Head of caudate nucleus (tissue), 42 donors: ENCODE measurements at regions not wholly inside any gene's neighbourhood (a gene's known extent, or its start where the extent isn't known, plus 50 kb on each side); places are given as distances from the start of the nearest gene placed in this dataset.

ENCODE experiments used
- DNase-seq, 42 donors: peaks; one replicate each; pipeline versions ENCODE4 v3.0.0 to v3.0.0-alpha.2; 2020 to 2021; ENCODE audit warnings: mixed read lengths in 7 of 42
- intact Hi-C: fragments of 100-400 bp; cut with DNase I; formaldehyde crosslinking; loops from one replicate; pipeline ENCODE4 v1.15.0; 2022

DNA sequence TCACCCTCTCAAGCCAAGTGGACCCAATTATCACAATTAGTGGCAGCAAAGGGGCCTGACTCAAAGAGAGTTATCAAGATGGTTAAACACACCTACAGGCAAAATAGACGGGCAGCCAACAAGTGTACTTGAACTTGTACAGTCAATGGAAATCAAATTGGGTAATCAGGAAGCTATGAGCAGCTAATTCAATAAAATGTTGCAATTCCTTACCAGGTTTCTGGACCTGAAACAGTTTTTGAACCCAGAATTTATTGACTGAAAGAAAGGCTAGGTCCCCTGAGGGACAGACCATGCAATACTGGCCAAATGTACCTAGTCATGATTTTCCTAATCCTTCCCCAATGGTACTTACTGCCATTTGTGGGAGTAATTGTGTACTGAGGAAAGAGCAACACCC is 679.8 kb downstream of the EPM2A start:
- DNase-seq, result no peak
- intact Hi-C loops, result no loop called here

DNA sequence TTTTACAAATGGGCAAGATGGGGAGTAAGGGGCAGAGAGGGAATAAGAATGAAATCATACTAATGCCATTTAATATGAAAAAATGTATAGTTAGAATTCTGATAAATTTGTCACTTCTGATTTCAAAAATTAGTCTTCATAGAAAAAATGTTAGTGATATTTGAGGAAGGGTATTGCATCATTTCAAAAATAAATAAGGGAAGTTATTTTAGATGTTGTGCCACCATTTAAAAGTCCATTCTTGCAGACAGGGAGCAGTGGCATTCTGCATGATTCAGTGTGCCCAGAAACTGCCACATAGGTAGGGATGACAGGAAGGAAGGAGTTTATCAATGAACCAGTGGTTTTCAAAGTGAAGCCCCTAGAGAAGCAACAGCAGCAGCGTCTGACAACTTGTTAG is 674.6 kb downstream of the EPM2A start:
- no peak for DNase-seq
- intact Hi-C loops, result no loop called here

DNA sequence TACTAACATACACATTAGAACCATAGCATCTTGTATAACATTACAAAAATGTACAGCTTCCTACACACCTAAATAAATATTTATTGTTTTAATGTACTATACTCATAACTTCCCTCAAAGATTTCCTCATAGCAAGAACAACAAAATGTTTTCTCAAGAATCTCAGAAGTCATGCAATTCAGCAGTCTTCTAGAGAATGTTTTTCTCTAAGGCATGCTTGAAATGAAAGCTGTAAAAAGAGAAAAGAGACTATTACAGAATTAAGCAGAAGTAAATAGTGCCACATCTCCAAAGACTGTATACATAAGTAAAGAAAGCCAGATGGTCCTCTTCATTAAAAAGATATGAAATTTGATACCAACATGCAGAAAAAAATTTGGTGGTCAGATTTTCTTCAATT is 672.2 kb downstream of the EPM2A start:
- no peak for DNase-seq
- intact Hi-C loops, result no loop called here

DNA sequence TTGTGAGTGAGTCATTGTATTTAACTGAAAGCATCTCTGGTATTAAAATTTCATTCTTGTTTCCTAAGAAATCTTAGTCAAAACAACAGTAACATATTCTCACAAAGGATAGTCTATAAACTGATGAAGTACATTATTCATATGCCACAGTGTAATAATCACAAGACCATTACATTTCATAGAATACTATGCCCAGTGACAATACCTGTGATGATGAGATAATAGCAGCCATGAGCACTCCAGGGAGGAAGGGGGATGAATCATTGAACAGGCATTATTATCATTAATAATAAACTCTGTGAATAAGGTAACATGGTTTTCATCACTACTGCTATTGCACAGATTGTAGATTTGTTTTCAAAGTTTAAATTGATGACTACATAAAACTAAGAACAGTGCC is 667.9 kb downstream of the EPM2A start:
- intact Hi-C loops, result no loop called here
- DNase-seq, result no peak

DNA sequence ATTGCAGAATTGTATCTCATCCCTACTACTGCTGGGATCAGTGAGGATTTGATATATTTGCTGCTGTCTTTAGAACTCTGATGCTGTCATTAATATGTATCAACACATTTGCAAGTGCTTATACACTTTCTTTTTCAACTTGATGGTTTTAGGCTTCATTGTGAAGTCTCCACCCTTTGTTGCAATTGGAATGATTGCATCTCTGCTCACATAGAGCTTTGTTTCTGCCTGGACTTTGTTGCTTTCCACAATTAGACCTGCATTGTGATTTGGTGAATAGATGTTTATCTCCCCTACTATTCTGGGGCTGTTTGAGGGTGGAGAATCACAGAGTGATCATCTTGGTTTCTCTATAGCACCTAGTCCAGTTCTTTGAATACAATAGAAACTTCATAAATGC is 666.7 kb downstream of the EPM2A start:
- intact Hi-C loops, result no loop called here
- no peak for DNase-seq

DNA sequence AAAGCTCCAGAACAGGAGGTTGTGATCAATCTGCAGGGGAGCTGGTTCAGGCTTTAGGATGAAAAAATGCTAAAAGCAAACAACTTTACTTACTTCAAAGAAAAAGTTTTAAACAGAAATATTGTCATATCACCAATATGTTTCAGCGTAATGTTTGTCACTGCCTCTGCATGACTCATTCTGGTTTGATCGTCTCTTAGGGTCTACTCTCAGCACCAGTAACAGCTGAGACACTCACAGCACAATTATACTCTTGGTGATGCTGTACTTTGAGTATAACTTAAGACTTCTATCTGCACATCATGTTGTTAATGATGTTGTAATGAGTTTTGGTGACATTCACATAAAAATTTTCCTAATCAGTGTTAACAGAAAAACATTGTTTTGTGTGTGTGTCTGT is 665.4 kb downstream of the EPM2A start:
- intact Hi-C loops, result no loop called here
- no peak for DNase-seq

DNA sequence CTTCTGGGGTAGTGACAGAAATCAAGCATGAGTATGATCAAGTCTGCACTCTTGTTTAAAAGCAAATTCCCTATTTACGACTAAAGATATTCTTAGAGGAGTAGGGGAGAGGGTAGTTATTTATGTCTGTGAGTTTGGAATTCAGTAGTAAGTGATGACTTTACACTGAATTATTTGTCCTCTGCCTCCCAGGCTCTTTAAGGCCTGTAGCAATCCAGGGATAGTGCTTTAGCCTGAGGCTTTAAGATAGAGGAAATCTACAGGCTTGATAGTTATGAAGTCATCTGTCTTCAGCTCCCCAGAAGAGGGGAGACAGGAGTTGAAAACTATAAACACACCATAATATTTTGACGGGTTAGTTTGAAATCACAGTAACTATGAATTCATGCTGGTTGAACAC is 664.5 kb downstream of the EPM2A start:
- DNase-seq, result no peak
- intact Hi-C loops, result no loop called here

DNA sequence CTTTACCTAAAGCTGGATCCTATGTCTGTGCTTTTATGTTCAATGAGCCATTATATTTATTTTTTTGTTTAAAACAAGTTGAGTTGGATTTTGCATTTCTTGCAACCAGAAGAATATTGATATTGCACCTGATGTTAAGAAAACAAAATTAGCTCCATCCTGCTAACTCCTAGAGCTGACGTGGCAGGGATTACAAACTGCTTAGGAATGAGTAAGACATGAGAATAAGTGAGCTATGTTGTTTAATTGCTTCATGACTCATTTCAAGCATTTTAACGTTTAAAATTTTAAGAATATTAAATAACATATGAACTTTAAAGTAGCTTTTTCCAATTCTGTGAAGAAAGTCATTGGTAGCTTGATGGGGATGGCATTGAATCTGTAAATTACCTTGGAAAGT is 663.5 kb downstream of the EPM2A start:
- peak in 7 of 42 donors; percentile 4 to 49 (median 14) for DNase-seq
- intact Hi-C loops, result no loop called here

DNA sequence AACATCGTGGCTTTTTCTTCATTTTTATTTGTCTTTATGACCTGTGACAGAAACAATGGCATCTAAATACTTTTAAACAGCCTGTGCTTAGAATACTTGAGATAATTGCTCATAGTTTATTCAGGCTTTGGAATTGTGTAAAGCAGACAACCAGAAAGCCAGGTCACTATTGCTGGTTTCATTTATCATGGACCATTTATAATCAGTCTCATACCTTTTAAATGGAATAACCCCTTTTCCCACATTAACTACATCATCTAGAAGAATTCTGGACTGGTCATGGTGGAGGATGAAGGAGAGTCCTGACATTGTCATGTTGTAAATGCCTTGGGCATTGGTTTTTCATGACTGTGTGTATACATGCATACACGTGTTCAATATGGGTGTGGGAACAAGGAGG is 661.5 kb downstream of the EPM2A start:
- intact Hi-C loops, result no loop called here
- DNase-seq, result no peak

DNA sequence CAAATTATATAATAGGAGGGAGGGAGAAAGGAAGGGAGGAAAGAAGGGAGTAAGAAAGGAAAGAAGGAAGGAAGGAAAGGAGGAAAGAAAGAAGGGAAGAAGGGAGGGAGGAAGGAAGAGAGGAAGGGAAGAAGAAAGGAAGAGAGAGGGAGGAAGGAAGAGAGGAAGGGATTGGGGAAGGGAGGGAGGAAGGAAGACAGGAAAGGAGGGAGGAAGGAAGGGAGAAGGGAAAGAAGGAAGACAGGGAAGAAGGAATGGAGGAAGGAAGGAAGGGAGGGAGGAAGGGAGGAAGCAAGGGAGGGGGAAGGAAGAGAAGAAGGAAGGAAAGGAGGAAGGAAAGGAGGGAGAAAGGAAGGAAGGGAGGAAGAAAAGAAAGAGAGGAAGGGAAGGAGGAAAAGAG is 660.5 kb downstream of the EPM2A start:
- intact Hi-C loops, result no loop called here

DNA sequence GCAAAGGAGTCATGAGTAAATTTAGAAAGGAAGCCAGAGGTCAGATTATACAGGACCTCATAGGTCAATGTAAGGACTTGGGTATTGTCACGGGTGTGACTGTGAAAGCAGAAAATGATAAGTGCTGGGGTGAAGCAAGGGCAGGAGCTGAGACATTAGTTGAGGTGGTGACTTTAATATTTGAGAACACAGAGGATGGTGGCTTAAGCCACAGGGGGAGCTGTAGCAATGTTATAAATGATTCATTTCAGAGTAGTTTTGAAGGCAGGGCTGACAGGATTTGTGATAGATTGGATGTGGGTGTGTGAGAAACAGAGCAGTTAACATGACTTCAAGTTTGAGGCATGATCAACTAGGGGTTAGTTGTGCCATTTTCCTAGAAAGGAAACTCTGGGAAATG is 659.9 kb downstream of the EPM2A start:
- peak in 8 of 42 donors; percentile 5 to 43 (median 17) for DNase-seq
- intact Hi-C loops, result no loop called here

More for the DNA sequence above, 660.5 kb downstream of the EPM2A start:
- no peak for DNase-seq

DNA sequence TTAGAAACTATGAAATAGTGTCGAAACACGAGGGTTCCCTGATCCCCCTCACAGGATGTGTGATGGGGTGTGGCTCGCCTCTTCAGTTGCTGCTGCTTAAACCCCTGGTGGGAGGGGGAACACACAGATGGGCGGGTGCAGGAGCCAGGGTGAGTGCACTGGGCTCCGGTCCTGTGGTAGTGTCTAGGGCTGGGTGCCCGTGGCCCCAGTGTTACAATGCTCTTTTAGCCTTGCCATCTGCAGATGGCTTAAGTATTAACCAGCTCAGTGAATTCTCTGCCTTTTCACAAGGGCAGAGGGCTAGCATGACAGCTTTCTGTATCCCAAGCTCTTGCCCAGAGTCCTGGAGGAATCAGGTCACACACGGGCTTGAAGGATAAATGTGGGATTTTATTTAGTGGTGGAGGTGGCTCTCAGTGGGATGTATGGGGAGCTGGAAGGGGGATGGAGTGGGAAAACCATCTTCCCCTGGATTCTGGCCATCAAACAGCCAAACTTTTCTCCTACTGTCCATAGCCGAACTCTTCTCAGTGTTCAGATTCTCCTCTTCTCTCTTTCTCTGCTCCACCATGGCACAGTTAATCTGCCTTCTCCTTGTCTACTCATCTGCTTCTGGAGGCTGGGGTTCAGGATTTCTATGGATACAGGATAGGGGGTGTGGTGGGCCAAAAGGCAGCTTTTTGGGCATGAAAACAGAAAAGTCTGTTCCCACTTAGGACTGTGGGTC is 659.0 kb downstream of the EPM2A start:
- intact Hi-C loops, result no loop called here
- peak in 1 of 42 donors; percentile 6 for DNase-seq

DNA sequence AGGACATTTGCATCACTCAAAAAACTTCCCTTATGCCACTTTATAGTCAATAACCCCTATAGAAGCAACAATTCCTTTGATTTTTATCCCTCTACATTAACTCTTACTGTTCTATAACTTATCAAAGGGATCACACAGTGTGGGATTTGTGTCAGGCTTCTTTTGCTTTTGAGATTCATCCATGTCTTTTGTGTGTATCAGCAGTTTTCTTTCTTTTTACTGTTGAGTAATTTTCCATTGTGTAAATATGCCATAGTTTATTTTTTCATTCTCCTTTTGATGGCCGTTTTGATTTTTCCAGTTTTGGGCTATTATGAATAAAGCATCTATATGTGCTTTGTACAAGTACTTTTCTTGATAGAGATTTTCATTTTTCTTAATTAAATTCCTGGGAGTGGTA is 657.9 kb downstream of the EPM2A start:
- no peak for DNase-seq
- intact Hi-C loops, result no loop called here

DNA sequence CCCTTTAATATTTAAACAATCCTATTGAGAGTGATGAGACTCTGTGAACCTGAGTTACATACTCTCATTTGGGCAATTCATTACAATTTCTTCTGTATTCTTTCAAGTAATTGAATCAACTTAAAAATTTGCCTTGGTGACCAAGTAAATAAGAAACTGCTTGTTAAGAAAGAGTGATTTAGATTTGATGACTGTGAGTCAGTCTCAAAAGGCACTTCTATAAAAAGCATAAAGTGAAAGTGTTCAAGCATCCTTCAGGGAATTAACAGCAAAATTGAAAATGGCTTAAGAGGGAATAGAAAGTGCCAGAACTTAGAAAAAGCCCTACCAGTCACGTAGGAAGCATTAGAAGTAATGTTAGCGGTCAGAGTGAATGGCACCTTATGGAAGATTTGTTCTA is 654.7 kb downstream of the EPM2A start:
- intact Hi-C loops, result no loop called here
- DNase-seq, result no peak

DNA sequence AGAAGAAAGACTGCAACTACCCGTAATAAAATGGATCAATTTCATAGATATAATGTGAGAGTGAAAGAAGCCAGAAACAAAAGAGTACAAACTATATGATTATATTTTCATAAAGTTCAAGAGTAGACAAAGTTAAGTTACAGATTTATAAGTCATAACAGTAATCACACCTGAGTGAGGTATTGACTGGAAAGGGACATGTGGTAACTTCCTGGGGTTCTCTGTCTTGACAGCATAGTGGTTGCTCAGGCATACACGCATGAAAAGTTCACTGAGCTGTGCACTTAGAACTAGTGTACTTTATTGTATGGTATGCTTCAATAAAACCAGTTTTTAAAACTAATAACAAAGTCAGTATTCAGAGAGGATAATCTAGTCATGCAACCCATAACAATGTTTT is 653.6 kb downstream of the EPM2A start:
- intact Hi-C loops, result no loop called here
- DNase-seq, result no peak

DNA sequence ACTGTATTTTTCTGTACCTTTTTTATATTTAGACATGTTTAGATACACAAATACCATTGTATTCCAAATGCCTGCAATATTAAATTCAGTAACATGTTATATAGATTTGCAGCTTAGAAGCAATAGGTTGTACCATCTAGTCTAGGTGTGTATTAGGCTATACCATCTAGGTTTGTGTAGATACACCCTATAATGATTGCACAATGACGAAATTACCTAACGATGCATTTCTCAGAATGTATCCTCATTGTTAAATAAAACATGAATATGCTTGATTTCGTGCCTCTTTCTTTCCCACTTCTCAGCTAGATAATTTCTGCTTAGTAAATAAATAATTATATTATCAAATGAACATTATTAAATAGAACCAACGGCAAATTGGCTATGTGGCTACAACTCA is 653.0 kb downstream of the EPM2A start:
- intact Hi-C loops, result no loop called here
- DNase-seq, result no peak

DNA sequence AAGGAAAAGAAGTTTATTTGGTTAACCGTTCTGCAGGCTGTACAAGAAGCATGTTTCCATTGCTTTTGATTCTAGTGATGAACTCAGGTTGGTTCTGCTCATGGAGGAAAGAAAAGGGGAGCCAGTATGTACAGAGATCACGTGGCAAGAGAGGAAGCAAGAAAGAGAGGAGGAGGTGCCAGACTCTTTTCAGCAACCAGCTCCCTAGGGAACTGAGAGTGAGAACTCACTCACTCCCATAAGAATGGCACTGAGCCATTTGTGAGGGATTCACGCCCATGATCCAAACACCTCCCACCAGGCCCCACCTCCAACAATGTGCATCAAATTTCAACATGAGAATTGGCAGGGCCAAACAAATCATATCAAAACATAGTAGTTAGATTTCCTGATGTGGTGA is 649.1 kb downstream of the EPM2A start:
- no peak for DNase-seq
- intact Hi-C loops, result no loop called here

DNA sequence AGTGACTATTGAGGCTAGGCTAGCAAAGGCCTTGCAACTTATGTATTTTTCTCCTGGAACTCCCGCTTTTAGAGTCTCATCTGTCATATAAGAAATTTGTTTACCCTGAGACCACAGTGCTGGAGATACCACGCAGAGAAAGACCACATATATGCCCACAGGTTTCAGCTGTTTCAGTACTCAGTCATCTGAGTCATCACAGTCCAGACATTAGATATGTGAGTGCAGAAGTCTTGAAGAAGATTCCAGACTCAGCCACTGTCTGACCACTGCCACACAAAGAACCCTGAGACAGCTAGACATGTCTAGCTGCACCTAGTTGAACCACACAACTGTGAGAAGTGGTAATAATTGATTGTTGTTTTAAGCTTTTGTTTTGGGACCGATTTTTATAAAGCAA is 648.3 kb downstream of the EPM2A start:
- intact Hi-C loops, result no loop called here
- DNase-seq, result no peak

DNA sequence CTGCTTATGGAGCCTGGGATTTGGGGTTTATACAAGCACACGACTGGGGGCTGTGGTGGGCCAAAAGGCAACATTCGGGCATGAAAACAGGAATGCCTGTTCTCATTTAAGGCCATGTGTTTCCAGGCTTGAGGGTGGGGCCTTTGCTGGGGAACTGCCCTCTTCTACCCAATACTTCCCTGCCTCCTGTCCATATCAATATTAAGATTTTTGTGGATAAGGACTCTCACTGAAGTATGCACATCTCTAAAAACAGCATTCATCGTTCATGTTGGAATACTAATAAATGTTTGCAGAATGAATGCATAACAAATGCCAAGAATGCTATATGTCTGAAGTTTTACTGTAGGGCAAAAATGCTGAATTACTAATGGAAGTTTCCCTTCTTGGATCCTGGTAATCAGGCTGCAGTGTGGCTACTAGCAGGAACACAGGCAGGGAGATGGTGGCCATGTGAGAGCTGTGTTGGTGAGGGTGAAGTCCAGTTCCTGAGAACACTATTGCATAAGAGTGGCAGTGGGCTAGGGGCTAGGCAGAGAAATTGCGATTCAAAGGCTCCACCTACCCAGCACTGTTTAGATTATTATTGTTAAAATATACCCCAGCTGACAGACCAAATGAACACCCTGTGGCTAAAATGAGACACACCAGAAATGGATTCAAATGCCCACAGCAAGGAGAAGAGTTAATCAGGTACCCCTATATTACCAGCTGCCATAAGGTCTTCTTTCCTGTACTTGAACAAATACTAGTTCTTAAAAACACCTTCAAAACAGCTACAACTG is 644.3 kb downstream of the EPM2A start:
- no peak for DNase-seq
- intact Hi-C loops, result no loop called here

DNA sequence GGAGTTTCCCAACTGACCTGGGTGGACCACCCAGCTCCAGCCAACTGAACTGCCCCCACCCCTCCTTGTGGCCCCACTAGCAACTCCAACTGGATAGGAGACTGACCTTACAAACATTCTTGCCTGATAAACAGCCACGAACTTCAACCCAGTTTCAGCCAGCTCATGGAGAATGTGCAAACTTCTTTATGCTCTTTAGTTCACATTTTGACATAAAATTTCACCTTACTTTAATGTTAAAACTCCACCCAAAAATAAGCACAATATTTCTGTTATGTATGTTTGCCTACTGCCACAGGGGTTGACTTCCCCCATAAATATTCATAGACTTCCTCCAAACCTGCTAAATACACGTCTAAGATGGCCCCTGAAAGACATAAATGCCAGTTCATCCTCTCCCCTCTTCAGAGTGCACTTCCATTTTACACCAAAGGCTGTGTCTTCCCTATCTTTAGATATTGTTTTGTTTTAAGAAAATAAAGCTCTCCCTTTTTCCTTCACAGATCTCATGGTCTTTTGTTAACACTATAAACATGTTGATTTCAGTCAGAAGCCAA is 643.7 kb downstream of the EPM2A start:
- DNase-seq, result no peak
- intact Hi-C loops, result no loop called here

DNA sequence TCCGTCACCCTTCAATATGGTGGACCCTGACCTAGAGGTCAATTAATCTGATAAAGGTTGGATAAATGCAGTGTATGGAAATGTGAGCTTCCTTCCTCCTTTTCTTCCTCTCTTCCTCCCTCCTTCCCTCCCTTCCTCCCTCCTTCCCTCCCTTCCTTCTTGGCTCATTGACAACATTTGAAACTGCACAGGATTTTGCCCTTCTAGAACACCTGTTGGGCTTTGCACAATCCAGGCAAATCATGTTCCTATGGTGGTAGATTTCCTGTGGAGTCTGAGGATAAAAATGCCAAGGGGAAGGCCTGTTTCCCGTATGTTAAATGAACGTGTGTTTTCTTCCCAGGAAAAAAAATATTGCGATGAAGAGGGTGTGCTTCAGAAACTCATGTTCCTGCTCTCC is 642.8 kb downstream of the EPM2A start:
- no peak for DNase-seq
- intact Hi-C loops, result no loop called here
